ENCODE measurements at regions not wholly inside any gene's neighbourhood (a gene's known extent, or its start where the extent isn't known, plus 50 kb on each side); places are given as distances from the start of the nearest gene placed in this dataset.
"Not testable (repeated sequence)": the region's sequence is repeated elsewhere in the genome, so short reads cannot be mapped to it uniquely, and the experiment has no call there.

GRCh38 chr4:117596917-117597480 lies 437.3 kb upstream of the NDST3 start:
- Mint-ChIP-seq H3K36me3 (ENCODE audit: low read depth) (no peaks in the 10 kb centered on the region), H3K27me3 (no peaks in the 10 kb centered on the region)

GRCh38 chr4:117599393-117599792 lies 434.9 kb upstream of the NDST3 start:
- H3K4me3 Mint-ChIP-seq; POLR2A ChIA-PET; CTCF ChIA-PET; H3K36me3 Mint-ChIP-seq (ENCODE audit: low read depth); DNase-seq; H3K9me3 Mint-ChIP-seq; H3K27ac Mint-ChIP-seq; H3K27me3 Mint-ChIP-seq; H3K4me1 Mint-ChIP-seq; intact Hi-C loops (cut with micrococcal nuclease); ATAC-seq (ENCODE audit: low read depth): not testable (repeated sequence)

More at GRCh38 chr4:117596917-117597480, 437.3 kb upstream of the NDST3 start:
- intact Hi-C loops (cut with micrococcal nuclease): no loop called here
- Mint-ChIP-seq H3K27ac (no peak overlapping the region), H3K9me3 (peaks cover 3% of the 10 kb centered on the region), H3K4me3 (no peak overlapping the region), H3K4me1 (no peaks in the 10 kb centered on the region)
- TF ChIP-seq CTCF (IDR thresholded peaks at IDR 0.05): no peak
- ChIA-PET POLR2A (no interaction called here), CTCF (no interaction called here)
- DNase-seq: no peak
- ATAC-seq (ENCODE audit: low read depth): no peak

GRCh38 chr4:117600936-117601335 lies 433.4 kb upstream of the NDST3 start:
- DNase-seq; H3K36me3 Mint-ChIP-seq (ENCODE audit: low read depth); H3K27ac Mint-ChIP-seq; POLR2A ChIA-PET; H3K9me3 Mint-ChIP-seq; intact Hi-C loops (cut with micrococcal nuclease); H3K4me3 Mint-ChIP-seq; CTCF ChIA-PET; ATAC-seq (ENCODE audit: low read depth); H3K27me3 Mint-ChIP-seq; H3K4me1 Mint-ChIP-seq: not testable (repeated sequence)

GRCh38 chr4:117610706-117611308 lies 423.5 kb upstream of the NDST3 start:
- H3K4me1 Mint-ChIP-seq: no peaks in the 10 kb centered on the region

GRCh38 chr4:117621673-117622072 lies 412.6 kb upstream of the NDST3 start:
- Mint-ChIP-seq H3K36me3 (ENCODE audit: low read depth) (no peaks in the 10 kb centered on the region), H3K27ac (no peak overlapping the region), H3K4me3 (no peak overlapping the region), H3K9me3 (peaks cover 8% of the 10 kb centered on the region), H3K4me1 (no peaks in the 10 kb centered on the region), H3K27me3 (no peaks in the 10 kb centered on the region)
- POLR2A ChIA-PET: no interaction called here
- no peak for TF ChIP-seq CTCF (IDR thresholded peaks at IDR 0.05)
- no peak for DNase-seq
- CTCF ChIA-PET: no interaction called here
- ATAC-seq (ENCODE audit: low read depth): no peak
- intact Hi-C loops (cut with micrococcal nuclease): no loop called here

More at GRCh38 chr4:117610706-117611308, 423.5 kb upstream of the NDST3 start:
- no peak for ATAC-seq (ENCODE audit: low read depth)
- Mint-ChIP-seq H3K27ac (no peak overlapping the region), H3K27me3 (no peaks in the 10 kb centered on the region), H3K9me3 (peaks cover 13% of the 10 kb centered on the region), H3K36me3 (ENCODE audit: low read depth) (no peaks in the 10 kb centered on the region), H3K4me3 (no peak overlapping the region)
- ChIA-PET POLR2A (no interaction called here), CTCF (no interaction called here)
- intact Hi-C loops (cut with micrococcal nuclease): no loop called here
- TF ChIP-seq CTCF (IDR thresholded peaks at IDR 0.05): no peak
- DNase-seq: no peak

GRCh38 chr4:117623326-117623725 lies 411.0 kb upstream of the NDST3 start:
- DNase-seq (no peak), ATAC-seq (ENCODE audit: low read depth) (no peak)
- H3K4me3 Mint-ChIP-seq: no peak overlapping the region
- H3K36me3 Mint-ChIP-seq (ENCODE audit: low read depth): no peaks in the 10 kb centered on the region
- H3K27me3 Mint-ChIP-seq: no peaks in the 10 kb centered on the region
- POLR2A ChIA-PET: no interaction called here
- H3K9me3 Mint-ChIP-seq: peaks cover 5% of the 10 kb centered on the region
- TF ChIP-seq CTCF (IDR thresholded peaks at IDR 0.05): no peak
- intact Hi-C loops (cut with micrococcal nuclease): no loop called here
- H3K4me1 Mint-ChIP-seq: no peaks in the 10 kb centered on the region
- no peak overlapping the region for H3K27ac Mint-ChIP-seq
- CTCF ChIA-PET: no interaction called here
